ENCODE measurements at regions not wholly inside any gene's neighbourhood (a gene's known extent, or its start where the extent isn't known, plus 50 kb on each side); places are given as distances from the start of the nearest gene placed in this dataset.
"Not testable (repeated sequence)": the region's sequence is repeated elsewhere in the genome, so short reads cannot be mapped to it uniquely, and the experiment has no call there.

DNA sequence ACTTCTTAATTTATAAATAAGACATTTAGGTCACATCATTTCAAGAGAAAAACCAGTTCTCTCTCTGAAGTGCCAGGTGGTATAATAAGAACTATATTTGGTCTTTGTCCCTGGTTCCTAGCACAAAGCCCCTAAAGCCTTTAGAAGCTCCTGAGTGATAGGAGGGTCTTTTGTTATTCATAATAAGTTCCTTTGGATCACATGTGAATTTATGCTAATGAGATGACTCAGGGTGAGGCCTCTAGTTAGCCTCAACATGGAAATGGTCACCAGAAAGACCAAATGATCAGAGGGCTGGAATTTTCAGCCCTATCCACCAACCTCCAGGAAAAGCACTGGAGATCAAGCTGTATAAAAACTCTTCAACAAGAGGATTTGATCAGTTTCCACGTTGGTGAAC, 68.1 kb upstream of the BLTP1 start:
- intact Hi-C loops (cut with micrococcal nuclease), result no loop called here
- Histone ChIP-seq H3K27me3 (ENCODE audit: control insufficient read depth in 2 of 2, insufficient read depth in 2 of 2, low read length in 2 of 2) (no peaks in the 10 kb centered on the region), H3K27ac (ENCODE audit: low read depth, low read length) (no peak overlapping the region), H3K4me3 (ENCODE audit: low read length) (no peak overlapping the region), H3K36me3 (ENCODE audit: control insufficient read depth in 2 of 3, insufficient read depth in 3 of 3, low read length in 3 of 3) (no peaks in the 10 kb centered on the region), H3K4me1 (ENCODE audit: control insufficient read depth in 2 of 2, insufficient read depth in 2 of 2, low read length in 2 of 2) (no peaks in the 10 kb centered on the region), H3K9me3 (ENCODE audit: control insufficient read depth in 2 of 3, low read length in 3 of 3) (no peaks in the 10 kb centered on the region)
- Mint-ChIP-seq H3K4me1 (no peaks in the 10 kb centered on the region), H3K4me3 (no peak overlapping the region), H3K27me3 (peaks cover 0 to 21% (median 9%) of the 10 kb centered on the region in 5 donors), H3K36me3 (no peaks in the 10 kb centered on the region), H3K27ac (no peak overlapping the region), H3K9me3 (no peaks in the 10 kb centered on the region)
- no peak for ATAC-seq
- POLR2A ChIA-PET, result no interaction called here
- no peak for DNase-seq
- CTCF ChIA-PET, result no interaction called here

DNA sequence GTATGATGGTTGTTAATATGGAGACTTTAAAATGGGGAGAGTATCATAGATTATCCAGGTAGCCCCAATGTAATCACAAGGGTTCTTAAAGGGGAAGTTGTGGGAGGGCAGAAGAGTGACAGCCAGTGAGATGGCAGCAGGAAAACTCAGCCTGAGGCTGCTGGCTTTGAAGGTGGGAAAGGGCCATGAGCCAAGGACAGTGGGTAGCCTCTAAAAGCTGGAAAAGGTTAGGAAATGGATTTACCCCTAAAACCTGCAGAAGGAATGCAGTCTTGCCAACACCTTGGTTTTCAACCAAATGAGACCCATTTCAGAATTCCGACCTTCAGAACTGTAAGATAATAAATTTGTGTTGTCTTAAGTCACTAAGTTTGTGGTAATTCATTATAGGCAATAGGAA, 68.8 kb upstream of the BLTP1 start:
- no peak overlapping the region for H3K4me3 Mint-ChIP-seq
- no peaks in the 10 kb centered on the region for H3K9me3 Mint-ChIP-seq
- no peaks in the 10 kb centered on the region for H3K9me3 ChIP-seq (ENCODE audit: control insufficient read depth in 2 of 3, low read length in 3 of 3)
- H3K4me1 Mint-ChIP-seq, result no peaks in the 10 kb centered on the region
- ChIA-PET CTCF (no interaction called here), POLR2A (no interaction called here)
- no peak overlapping the region for H3K27ac Mint-ChIP-seq
- no peaks in the 10 kb centered on the region for H3K36me3 ChIP-seq (ENCODE audit: control insufficient read depth in 2 of 3, insufficient read depth in 3 of 3, low read length in 3 of 3)
- peaks cover 0 to 19% (median 9%) of the 10 kb centered on the region in 5 donors for H3K27me3 Mint-ChIP-seq
- no peak overlapping the region for H3K27ac ChIP-seq (ENCODE audit: low read depth, low read length)
- no peaks in the 10 kb centered on the region for H3K4me1 ChIP-seq (ENCODE audit: control insufficient read depth in 2 of 2, insufficient read depth in 2 of 2, low read length in 2 of 2)
- intact Hi-C loops (cut with micrococcal nuclease), result no loop called here
- DNase-seq (no peak), ATAC-seq (no peak)
- H3K36me3 Mint-ChIP-seq, result no peaks in the 10 kb centered on the region
- no peak overlapping the region for H3K4me3 ChIP-seq (ENCODE audit: low read length)
- no peaks in the 10 kb centered on the region for H3K27me3 ChIP-seq (ENCODE audit: control insufficient read depth in 2 of 2, insufficient read depth in 2 of 2, low read length in 2 of 2)

DNA sequence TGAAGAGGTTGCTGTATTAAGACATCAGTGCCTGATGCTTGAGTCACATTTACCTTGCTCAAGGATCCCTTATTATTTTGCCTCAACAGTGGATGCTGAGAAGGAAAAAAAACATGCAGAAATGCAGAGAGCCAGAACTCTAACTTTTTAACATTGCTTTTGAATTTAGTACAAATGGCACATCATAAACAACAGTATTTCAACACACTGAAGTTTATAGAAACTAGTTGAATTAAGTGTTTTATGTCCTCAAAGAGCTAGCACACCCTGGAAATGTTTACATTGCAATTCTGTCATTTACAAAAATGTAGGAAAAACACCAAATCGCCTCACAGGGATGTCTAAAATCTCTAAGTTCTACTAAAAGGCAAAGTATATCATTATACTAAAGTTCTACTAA, 69.5 kb upstream of the BLTP1 start:
- Mint-ChIP-seq H3K36me3 (no peaks in the 10 kb centered on the region), H3K4me3 (no peak overlapping the region), H3K27me3 (peaks cover 0 to 14% (median 9%) of the 10 kb centered on the region in 5 donors), H3K9me3 (no peaks in the 10 kb centered on the region), H3K4me1 (no peaks in the 10 kb centered on the region), H3K27ac (no peak overlapping the region)
- intact Hi-C loops (cut with micrococcal nuclease), result no loop called here
- ChIA-PET CTCF (no interaction called here), POLR2A (no interaction called here)
- H3K36me3 ChIP-seq (ENCODE audit: control insufficient read depth in 2 of 3, insufficient read depth in 3 of 3, low read length in 3 of 3), result no peaks in the 10 kb centered on the region
- H3K27ac ChIP-seq (ENCODE audit: low read depth, low read length), result no peak overlapping the region
- H3K9me3 ChIP-seq (ENCODE audit: control insufficient read depth in 2 of 3, low read length in 3 of 3), result no peaks in the 10 kb centered on the region
- no peaks in the 10 kb centered on the region for H3K27me3 ChIP-seq (ENCODE audit: control insufficient read depth in 2 of 2, insufficient read depth in 2 of 2, low read length in 2 of 2)
- no peak for DNase-seq
- no peaks in the 10 kb centered on the region for H3K4me1 ChIP-seq (ENCODE audit: control insufficient read depth in 2 of 2, insufficient read depth in 2 of 2, low read length in 2 of 2)
- ATAC-seq, result no peak
- H3K4me3 ChIP-seq (ENCODE audit: low read length), result no peak overlapping the region

DNA sequence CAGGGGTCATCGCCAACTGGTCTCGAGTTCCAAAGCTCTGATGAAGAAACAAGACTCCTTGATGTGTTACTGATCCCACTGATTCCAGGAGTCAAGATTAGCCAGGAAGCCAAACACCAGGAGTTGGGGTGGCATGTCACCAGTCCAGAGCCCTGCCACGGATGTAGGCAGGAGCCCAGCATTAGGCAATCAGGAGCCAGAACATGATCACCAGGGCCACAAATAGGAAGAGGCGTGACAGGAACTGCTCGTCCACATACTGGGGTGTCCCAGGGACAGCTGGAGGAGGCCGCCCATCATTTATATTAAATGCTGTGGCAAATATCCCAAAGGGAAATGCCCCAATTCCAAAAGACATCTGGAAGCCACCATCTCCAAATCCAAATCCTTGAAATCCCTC, 74.5 kb upstream of the BLTP1 start:
- H3K27me3 ChIP-seq (ENCODE audit: control insufficient read depth in 2 of 2, insufficient read depth in 2 of 2, low read length in 2 of 2); CTCF ChIA-PET; POLR2A ChIA-PET; H3K36me3 Mint-ChIP-seq; H3K9me3 ChIP-seq (ENCODE audit: control insufficient read depth in 2 of 3, low read length in 3 of 3); H3K4me1 Mint-ChIP-seq; H3K4me3 Mint-ChIP-seq; intact Hi-C loops (cut with micrococcal nuclease); H3K9me3 Mint-ChIP-seq; H3K4me1 ChIP-seq (ENCODE audit: control insufficient read depth in 2 of 2, insufficient read depth in 2 of 2, low read length in 2 of 2); DNase-seq; H3K4me3 ChIP-seq (ENCODE audit: low read length); H3K27ac Mint-ChIP-seq; H3K36me3 ChIP-seq (ENCODE audit: control insufficient read depth in 2 of 3, insufficient read depth in 3 of 3, low read length in 3 of 3); H3K27ac ChIP-seq (ENCODE audit: low read depth, low read length): not testable (repeated sequence)
- peaks cover 0 to 25% (median 9%) of the 10 kb centered on the region in 5 donors for H3K27me3 Mint-ChIP-seq
- ATAC-seq, result peak; percentile 36

DNA sequence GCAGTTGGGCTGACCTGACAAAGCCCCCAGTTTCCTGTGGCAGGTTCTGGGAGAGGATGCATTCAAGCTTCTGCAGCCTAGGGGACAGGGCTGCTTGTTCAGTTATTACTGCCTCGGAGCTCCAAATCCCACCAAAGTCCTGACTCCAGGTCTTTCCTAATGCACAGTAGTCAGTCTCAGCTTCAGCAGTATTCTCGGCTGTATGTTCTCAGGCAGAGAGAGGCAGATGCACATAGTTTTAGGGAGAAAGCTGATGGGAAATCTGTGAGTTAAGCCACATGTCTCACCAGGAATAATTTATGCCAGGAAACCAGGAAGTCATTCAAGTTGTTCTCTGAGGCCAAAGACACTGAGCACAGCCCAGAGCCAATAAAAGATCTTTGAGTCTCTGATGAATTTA, 75.3 kb upstream of the BLTP1 start:
- H3K4me3 Mint-ChIP-seq; H3K4me1 Mint-ChIP-seq; H3K36me3 Mint-ChIP-seq; H3K4me1 ChIP-seq (ENCODE audit: control insufficient read depth in 2 of 2, insufficient read depth in 2 of 2, low read length in 2 of 2); H3K27me3 ChIP-seq (ENCODE audit: control insufficient read depth in 2 of 2, insufficient read depth in 2 of 2, low read length in 2 of 2); POLR2A ChIA-PET; H3K27ac ChIP-seq (ENCODE audit: low read depth, low read length); H3K9me3 Mint-ChIP-seq; H3K27ac Mint-ChIP-seq; CTCF ChIA-PET; H3K36me3 ChIP-seq (ENCODE audit: control insufficient read depth in 2 of 3, insufficient read depth in 3 of 3, low read length in 3 of 3); H3K9me3 ChIP-seq (ENCODE audit: control insufficient read depth in 2 of 3, low read length in 3 of 3); ATAC-seq; intact Hi-C loops (cut with micrococcal nuclease); DNase-seq; H3K4me3 ChIP-seq (ENCODE audit: low read length): not testable (repeated sequence)
- H3K27me3 Mint-ChIP-seq, result peaks cover 0 to 29% (median 11%) of the 10 kb centered on the region in 5 donors

DNA sequence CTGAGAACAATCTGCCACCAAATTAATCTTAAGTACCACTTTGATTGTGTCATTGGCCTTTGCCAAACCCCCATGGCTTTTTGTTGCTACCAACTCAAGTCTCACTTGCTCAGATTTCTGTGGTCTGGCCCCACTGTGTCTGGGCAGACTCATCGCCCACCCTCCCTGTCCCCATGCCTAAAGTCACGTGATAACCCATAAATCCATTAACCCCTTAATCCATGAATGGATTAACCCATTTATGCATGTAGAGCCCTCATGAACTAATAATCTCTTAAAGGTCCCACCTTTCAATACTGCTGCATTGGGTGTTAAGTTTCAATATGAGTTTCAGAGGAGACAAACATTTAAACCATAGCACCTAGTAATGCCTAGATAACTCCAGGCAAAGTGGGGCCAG, 78.5 kb upstream of the BLTP1 start:
- Mint-ChIP-seq H3K9me3 (peaks cover 0 to 3% (median 0%) of the 10 kb centered on the region in 11 donors), H3K36me3 (no peaks in the 10 kb centered on the region), H3K27me3 (peaks cover 0 to 32% (median 7%) of the 10 kb centered on the region in 5 donors), H3K4me3 (no peak overlapping the region), H3K27ac (no peak overlapping the region), H3K4me1 (no peaks in the 10 kb centered on the region)
- Histone ChIP-seq H3K4me3 (ENCODE audit: low read length) (no peak overlapping the region), H3K9me3 (ENCODE audit: control insufficient read depth in 2 of 3, low read length in 3 of 3) (no peaks in the 10 kb centered on the region), H3K36me3 (ENCODE audit: control insufficient read depth in 2 of 3, insufficient read depth in 3 of 3, low read length in 3 of 3) (no peaks in the 10 kb centered on the region), H3K4me1 (ENCODE audit: control insufficient read depth in 2 of 2, insufficient read depth in 2 of 2, low read length in 2 of 2) (no peaks in the 10 kb centered on the region), H3K27ac (ENCODE audit: low read depth, low read length) (no peak overlapping the region), H3K27me3 (ENCODE audit: control insufficient read depth in 2 of 2, insufficient read depth in 2 of 2, low read length in 2 of 2) (peaks cover 0 to 3% of the 10 kb centered on the region in 2 donors)
- ATAC-seq, result no peak
- CTCF ChIA-PET, result no interaction called here
- intact Hi-C loops (cut with micrococcal nuclease), result no loop called here
- no peak for DNase-seq
- POLR2A ChIA-PET, result no interaction called here

DNA sequence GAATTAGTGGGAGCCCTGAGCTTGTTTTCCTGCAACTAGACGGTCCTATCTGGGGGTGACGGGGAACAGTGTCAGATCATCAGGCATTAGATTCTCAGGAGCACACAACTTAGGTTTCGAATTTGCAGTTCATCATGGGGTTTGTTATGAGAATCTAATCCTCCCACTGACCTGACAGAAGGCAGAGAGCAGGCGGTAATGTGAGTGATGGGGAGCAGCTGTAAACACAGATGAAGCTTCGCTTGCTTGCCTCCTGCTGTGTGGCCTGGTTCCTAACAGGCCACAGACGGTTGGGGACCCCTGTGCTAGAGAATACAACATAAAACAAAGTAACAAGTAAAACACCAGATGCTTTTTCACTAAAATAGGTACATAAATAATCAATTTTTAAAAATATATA, 86.2 kb upstream of the BLTP1 start:
- Histone ChIP-seq H3K27ac (ENCODE audit: low read depth, low read length) (no peak overlapping the region), H3K4me1 (ENCODE audit: control insufficient read depth in 2 of 2, insufficient read depth in 2 of 2, low read length in 2 of 2) (no peaks in the 10 kb centered on the region), H3K36me3 (ENCODE audit: control insufficient read depth in 2 of 3, insufficient read depth in 3 of 3, low read length in 3 of 3) (no peaks in the 10 kb centered on the region), H3K27me3 (ENCODE audit: control insufficient read depth in 2 of 2, insufficient read depth in 2 of 2, low read length in 2 of 2) (no peaks in the 10 kb centered on the region), H3K4me3 (ENCODE audit: low read length) (no peak overlapping the region), H3K9me3 (ENCODE audit: control insufficient read depth in 2 of 3, low read length in 3 of 3) (no peaks in the 10 kb centered on the region)
- no peak overlapping the region for H3K4me3 Mint-ChIP-seq
- ATAC-seq (no peak), DNase-seq (no peak)
- ChIA-PET CTCF (no interaction called here), POLR2A (no interaction called here)
- H3K9me3 Mint-ChIP-seq, result peaks cover 0 to 4% (median 0%) of the 10 kb centered on the region in 11 donors
- H3K36me3 Mint-ChIP-seq, result no peaks in the 10 kb centered on the region
- no peaks in the 10 kb centered on the region for H3K4me1 Mint-ChIP-seq
- H3K27ac Mint-ChIP-seq, result no peak overlapping the region
- intact Hi-C loops (cut with micrococcal nuclease), result no loop called here
- peaks cover 0 to 19% (median 3%) of the 10 kb centered on the region in 5 donors for H3K27me3 Mint-ChIP-seq
